Esophagus squamous epithelium (tissue), 5 donors: ENCODE measurements at regions not wholly inside any gene's neighbourhood (a gene's known extent, or its start where the extent isn't known, plus 50 kb on each side); places are given as distances from the start of the nearest gene placed in this dataset.

Source experiments
- DNase-seq: peaks from one replicate; lab custom pipeline; 2025; lab: John Stamatoyannopoulos, UW
- H3K27ac ChIP-seq, 4 donors: fragments of 200-600 bp; sonication (generic); one replicate each; pipeline ENCODE4 v1.5.1; 2016 to 2019; ENCODE audit warnings: mild to moderate bottlenecking in 1 of 4
- H3K27me3 ChIP-seq, 4 donors: fragments of 200-600 bp; sonication (generic); 1 replicate in 3 of 4; 2 replicates in 1 of 4; pipeline versions ENCODE4 v1.5.1 to v1.6.0; 2017 to 2021; ENCODE audit warnings: antibody characterized with exemption in 1 of 4
- H3K36me3 ChIP-seq, 3 donors: fragments of 200-600 bp; sonication (generic); one replicate each; pipeline ENCODE4 v1.5.1; 2016 to 2019
- H3K4me1 ChIP-seq, 3 donors: fragments of 200-600 bp; sonication (generic); one replicate each; pipeline ENCODE4 v1.5.1; 2017 to 2019
- H3K4me3 ChIP-seq, 4 donors: fragments of 200-600 bp; sonication (generic); 1 replicate in 3 of 4; 2 replicates in 1 of 4; pipeline ENCODE4 v1.5.1; 2016 to 2019; ENCODE audit warnings: mild to moderate bottlenecking in 2 of 4, moderate library complexity in 1 of 4
- H3K9me3 ChIP-seq, 3 donors: fragments of 200-600 bp; sonication (generic); one replicate each; pipeline ENCODE4 v1.5.1; 2016 to 2019
- POLR2A ChIP-seq, 4 donors: fragments of 450-650 bp; IDR thresholded peaks; one replicate each; pipeline ENCODE4 v1.6.1; 2017; ENCODE audit warnings: antibody characterized with exemption in 4 of 4, mild to moderate bottlenecking in 4 of 4, moderate library complexity in 3 of 4
- WGBS, 2 donors: methylation state at CpG; one replicate each; pipeline ENCODE4 v1.1.5; 2018; 5-methylcytosine and 5-hydroxymethylcytosine counted together
- intact Hi-C: fragments of 100-400 bp; cut with DNase I; formaldehyde crosslinking; loops from one replicate; pipeline ENCODE4 v1.15.0; 2022
- TF ChIP-seq, protein P1 (sequence below), 6 experiments: fragments of 450-650 bp in 4 of 6; fragments of 200-600 bp in 2 of 6; sonication (generic) in 2 of 6; IDR thresholded peaks; one replicate each; pipeline ENCODE4 v1.5.1; 2016 to 2019; ENCODE audit warnings: antibody characterized with exemption in 6 of 6, mild to moderate bottlenecking in 4 of 6, moderate library complexity in 4 of 6
- donor health status: DM: yes; HTN: yes; CAD: no.

DNA sequence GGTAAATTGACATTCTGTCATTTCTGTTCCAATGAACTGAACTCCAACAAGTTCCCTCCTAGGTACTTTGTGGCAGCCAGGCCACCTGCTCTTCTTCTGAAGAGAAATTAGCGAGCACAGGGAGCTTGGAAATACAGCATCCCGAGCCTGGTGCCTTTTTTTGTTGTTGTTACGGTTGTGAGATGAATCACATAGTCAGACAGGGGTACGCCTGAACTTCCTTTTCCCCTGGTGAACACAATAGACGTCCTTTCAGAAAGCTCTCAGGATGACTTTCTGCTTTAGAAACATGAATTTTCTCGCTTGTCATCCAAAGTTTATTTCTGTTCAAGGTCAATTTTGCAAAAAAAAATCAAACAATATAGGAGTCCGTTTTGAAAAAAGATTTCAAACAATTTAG lies 53.9 kb upstream of the XYLT1 start:
- no peaks in the 10 kb centered on the region for H3K9me3 ChIP-seq
- H3K36me3 ChIP-seq = no peaks in the 10 kb centered on the region
- DNase-seq = no peak
- no peaks in the 10 kb centered on the region for H3K4me1 ChIP-seq
- WGBS, 2 donors = 59 to 68% methylated on average over 7 of the region's 7 CpGs
- intact Hi-C loops = no loop called here
- peaks cover 0 to 24% (median 0%) of the 10 kb centered on the region in 4 donors for H3K27me3 ChIP-seq
- H3K4me3 ChIP-seq = no peak overlapping the region
- no peak for TF ChIP-seq POLR2A (IDR thresholded peaks at IDR 0.05)
- TF ChIP-seq, protein P1, sequence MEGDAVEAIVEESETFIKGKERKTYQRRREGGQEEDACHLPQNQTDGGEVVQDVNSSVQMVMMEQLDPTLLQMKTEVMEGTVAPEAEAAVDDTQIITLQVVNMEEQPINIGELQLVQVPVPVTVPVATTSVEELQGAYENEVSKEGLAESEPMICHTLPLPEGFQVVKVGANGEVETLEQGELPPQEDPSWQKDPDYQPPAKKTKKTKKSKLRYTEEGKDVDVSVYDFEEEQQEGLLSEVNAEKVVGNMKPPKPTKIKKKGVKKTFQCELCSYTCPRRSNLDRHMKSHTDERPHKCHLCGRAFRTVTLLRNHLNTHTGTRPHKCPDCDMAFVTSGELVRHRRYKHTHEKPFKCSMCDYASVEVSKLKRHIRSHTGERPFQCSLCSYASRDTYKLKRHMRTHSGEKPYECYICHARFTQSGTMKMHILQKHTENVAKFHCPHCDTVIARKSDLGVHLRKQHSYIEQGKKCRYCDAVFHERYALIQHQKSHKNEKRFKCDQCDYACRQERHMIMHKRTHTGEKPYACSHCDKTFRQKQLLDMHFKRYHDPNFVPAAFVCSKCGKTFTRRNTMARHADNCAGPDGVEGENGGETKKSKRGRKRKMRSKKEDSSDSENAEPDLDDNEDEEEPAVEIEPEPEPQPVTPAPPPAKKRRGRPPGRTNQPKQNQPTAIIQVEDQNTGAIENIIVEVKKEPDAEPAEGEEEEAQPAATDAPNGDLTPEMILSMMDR (IDR thresholded peaks at IDR 0.05) = no peak
- H3K27ac ChIP-seq = no peak overlapping the region

DNA sequence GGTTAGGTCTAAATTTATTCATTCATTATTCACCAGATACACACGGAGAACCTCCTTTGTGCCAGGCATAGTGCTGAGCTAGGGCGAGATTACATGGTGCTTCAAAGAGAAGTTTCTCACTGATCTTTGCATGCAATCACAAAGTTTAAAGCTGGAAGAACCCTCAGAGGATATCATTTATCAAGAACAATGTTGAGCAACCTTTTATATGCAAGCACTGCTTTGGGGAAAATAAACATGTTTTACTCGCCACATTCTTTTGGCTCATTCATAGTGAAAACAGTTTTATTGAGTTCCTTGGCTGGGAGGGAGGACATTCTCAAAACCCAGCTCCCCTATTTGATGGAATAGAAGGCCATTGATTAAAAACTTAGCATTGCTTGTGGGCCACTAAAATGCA lies 49.8 kb upstream of the XYLT1 start:
- WGBS, 2 donors = 44 to 52% methylated on average over 3 of the region's 3 CpGs
- no peak overlapping the region for H3K27ac ChIP-seq
- DNase-seq = no peak
- H3K4me1 ChIP-seq = no peaks in the 10 kb centered on the region
- TF ChIP-seq, protein P1 (IDR thresholded peaks at IDR 0.05) = no peak
- no peak for TF ChIP-seq POLR2A (IDR thresholded peaks at IDR 0.05)
- no peaks in the 10 kb centered on the region for H3K36me3 ChIP-seq
- intact Hi-C loops = no loop called here
- H3K27me3 ChIP-seq = peaks cover 0 to 39% (median 0%) of the 10 kb centered on the region in 4 donors
- no peak overlapping the region for H3K4me3 ChIP-seq
- H3K9me3 ChIP-seq = no peaks in the 10 kb centered on the region
